K562 (cell line): ENCODE measurements at regions not wholly inside any gene's neighbourhood (a gene's known extent, or its start where the extent isn't known, plus 50 kb on each side); places are given as distances from the start of the nearest gene placed in this dataset.
A peak's percentile ranks its signal among the peaks of the same experiment; 100 is the strongest.

Experiments
- ATAC-seq: fragments of 200-7000 bp; cut with Tn5 transposase; 3 replicates; pipeline ENCODE4 v1.9.1; 2020; ENCODE audit warnings: moderate library complexity
- BruUV-seq: library from RNA; stranded (reverse); fragments of 400-500 nt; replicated peaks from 2 replicates; lab custom pipeline; 2021; lab: Mats Ljungman, UMichigan
- CTCF ChIA-PET: fragments of 300-600 bp; formaldehyde crosslinking; extraction: SDS; loops from one replicate; lab custom pipeline; 2021; ENCODE audit warnings: low intra/inter-chr PET ratio; lab: Yijun Ruan, JAX
- POLR2A ChIA-PET: fragments of 300-600, 350-650 bp; sonication (Branson Sonifier 250); formaldehyde crosslinking; extraction: SDS; loops from one replicate; lab custom pipeline; 2021; ENCODE audit warnings: antibody characterized with exemption, inconsistent platforms; lab: Yijun Ruan, JAX
- DNase-seq, 4 experiments: peaks; one replicate each; pipeline versions ENCODE4 v3.0.0 to v3.0.0-alpha.2; 2011 to 2018; ENCODE audit warnings: low spot score in 3 of 4, mixed read lengths in 3 of 4; ENCODE audit errors: extremely low read depth in 1 of 4
- FAIRE-seq: peaks from 2 replicates; lab custom pipeline; 2011; peaks lifted over from hg19 to GRCh38; lab: Jason Lieb, UNC
- H2AFZ ChIP-seq: 2 replicates; pipeline ENCODE4 v1.6.0; 2011; ENCODE audit warnings: low read depth, low read length, control low read depth, inconsistent platforms
- H3K27ac ChIP-seq: fragments of 200-600 bp; 3 replicates; pipeline ENCODE4 v1.8.0; 2011; ENCODE audit warnings: low read depth, mild to moderate bottlenecking, control low read depth, inconsistent platforms, low read length, moderate library complexity, mixed read lengths; ENCODE audit errors: extremely low read depth
- H3K27me3 ChIP-seq, 2 experiments: fragments of 300-600 bp in 1 of 2; 2 replicates in 1 of 2; 3 replicates in 1 of 2; pipeline versions ENCODE4 v1.6.0 to v1.8.0; 2011; ENCODE audit warnings: inconsistent platforms in 2 of 2, low read length in 2 of 2, mild to moderate bottlenecking in 1 of 2, mixed read lengths in 1 of 2, moderate library complexity in 1 of 2; ENCODE audit not compliant: control insufficient read depth in 2 of 2, insufficient read depth in 2 of 2
- H3K36me3 ChIP-seq: fragments of 300-600 bp; 3 replicates; pipeline ENCODE4 v1.8.0; 2011; ENCODE audit warnings: mild to moderate bottlenecking, low read length, inconsistent platforms; ENCODE audit not compliant: control insufficient read depth, insufficient read depth
- H3K4me1 ChIP-seq, 2 experiments: fragments of 200-600 bp in 1 of 2; replicated peaks in 1 of 2; 2 replicates in 1 of 2; 3 replicates in 1 of 2; pipeline versions ENCODE4 v1.5.1 to v1.8.0; 2011; ENCODE audit warnings: inconsistent platforms in 2 of 2, low read length in 2 of 2, mild to moderate bottlenecking in 1 of 2, mixed read lengths in 1 of 2, moderate library complexity in 1 of 2; ENCODE audit not compliant: control insufficient read depth in 2 of 2, insufficient read depth in 2 of 2
- H3K4me2 ChIP-seq: 2 replicates; pipeline ENCODE4 v1.6.1; 2011; ENCODE audit warnings: low read length, control low read depth, inconsistent platforms, mixed read lengths; ENCODE audit not compliant: insufficient read depth
- H3K4me3 ChIP-seq: fragments of 200-600 bp; sonication (generic), shearing (Covaris generic); 2 replicates; pipeline ENCODE4 v1.5.1; 2016; ENCODE audit warnings: control low read depth, inconsistent platforms
- H3K79me2 ChIP-seq: fragments of 200-600 bp; 3 replicates; pipeline ENCODE4 v1.8.0; 2011; ENCODE audit warnings: low read length, inconsistent platforms; ENCODE audit not compliant: control insufficient read depth, insufficient read depth
- H3K9ac ChIP-seq, 2 experiments: 2 replicates each; pipeline versions ENCODE4 v1.6.0 to v1.6.1; 2011; ENCODE audit warnings: low read depth in 2 of 2, low read length in 2 of 2, control low read depth in 1 of 2, inconsistent platforms in 1 of 2, mild to moderate bottlenecking in 1 of 2, mixed read lengths in 1 of 2; ENCODE audit not compliant: insufficient read depth in 1 of 2
- H3K9me1 ChIP-seq: one replicate; pipeline ENCODE4 v1.6.0; 2011; ENCODE audit warnings: inconsistent platforms, mild to moderate bottlenecking, low read length, moderate library complexity; ENCODE audit not compliant: control insufficient read depth, insufficient read depth
- H3K9me3 ChIP-seq: replicated peaks from 2 replicates; pipeline ENCODE4 v1.5.1; 2011; ENCODE audit warnings: low read depth, low read length, inconsistent platforms; ENCODE audit not compliant: control insufficient read depth, insufficient read depth
- H4K20me1 ChIP-seq: replicated peaks from 2 replicates; pipeline ENCODE4 v1.6.1; 2011; ENCODE audit warnings: low read length, inconsistent platforms, mixed read lengths; ENCODE audit not compliant: control insufficient read depth, insufficient read depth
- BCL6 ChIP-seq: fragments of 250-450 bp; sonication (Bioruptor Pico); IDR thresholded peaks from 2 replicates; pipeline ENCODE4 v1.4.0; 2020
- CHD1 ChIP-seq: fragments of 200-600 bp; sonication (generic); IDR thresholded peaks from one replicate; pipeline ENCODE4 v1.6.1; 2012; ENCODE audit warnings: mild to moderate bottlenecking, moderate library complexity, low read length, inconsistent platforms
- DMBX1 ChIP-seq: fragments of 250-450 bp; sonication (Bioruptor Pico); IDR thresholded peaks from 2 replicates; pipeline ENCODE4 v1.8.0; 2022; ENCODE audit warnings: inconsistent platforms, mild to moderate bottlenecking, moderate library complexity, borderline replicate concordance
- ETV6 ChIP-seq, 3 experiments: fragments of 150-350 bp in 1 of 3; sonication (generic) in 1 of 3; formaldehyde crosslinking in 1 of 3; IDR thresholded peaks; 2 replicates each; pipeline versions ENCODE4 v1.6.1 to v1.8.0; 2014 to 2022; ENCODE audit warnings: borderline replicate concordance in 2 of 3, low read depth in 2 of 3, antibody characterized with exemption in 1 of 3, low read length in 1 of 3, mild to moderate bottlenecking in 1 of 3, missing genetic modification reagents in 1 of 3
- GABPA ChIP-seq: fragments of 200-800 bp; sonication (Bioruptor generic); conservative IDR thresholded peaks from 2 replicates; pipeline ENCODE4 v1.6.1; 2016; ENCODE audit warnings: low read depth, missing genetic modification characterization, missing compliant biosample characterization
- KLF13 ChIP-seq: fragments of 450-650 bp; IDR thresholded peaks from 2 replicates; pipeline ENCODE4 v1.6.1; 2016; ENCODE audit warnings: missing genetic modification characterization, low read depth, mild to moderate bottlenecking, missing compliant biosample characterization, moderate library complexity, borderline replicate concordance
- MECOM ChIP-seq: fragments of 250-450 bp; sonication (Bioruptor Pico); IDR thresholded peaks from 2 replicates; pipeline ENCODE4 v1.8.0; 2022; ENCODE audit warnings: inconsistent platforms
- PHB ChIP-seq: fragments of 250-450 bp; sonication (Bioruptor Pico); IDR thresholded peaks from 2 replicates; pipeline ENCODE4 v1.5.0; 2021
- SMARCC2 ChIP-seq: fragments of 450-650 bp; IDR thresholded peaks from 2 replicates; pipeline ENCODE4 v1.6.1; 2017; ENCODE audit warnings: antibody characterized with exemption, moderate library complexity, mild to moderate bottlenecking, low read depth
- SRF ChIP-seq, 2 experiments: fragments of 250-450, 450-650 bp in 1 of 2; sonication (Bioruptor Pico) in 1 of 2; sonication (generic) in 1 of 2; formaldehyde crosslinking; IDR thresholded peaks; 2 replicates each; pipeline versions ENCODE4 v1.5.0 to v1.5.1; 2020 to 2022; ENCODE audit warnings: mild to moderate bottlenecking in 1 of 2, missing genetic modification reagents in 1 of 2
- TBP ChIP-seq: optimal IDR thresholded peaks from 2 replicates; pipeline ENCODE3; 2011; ENCODE audit warnings: low read depth, low read length, improper control_type of control experiment
- ZBTB8A ChIP-seq: fragments of 450-650 bp; IDR thresholded peaks from 2 replicates; pipeline ENCODE4 v1.6.1; 2018; ENCODE audit warnings: mild to moderate bottlenecking, moderate library complexity; ENCODE audit not compliant: partially characterized antibody
- WGBS: fragments of 100-300 bp; shearing (Covaris generic); methylation state at CpG from one replicate; pipeline ENCODE4 v1.1.6; 2016; ENCODE audit warnings: low coverage, mixed read lengths; ENCODE audit not compliant: insufficient coverage; ENCODE audit errors: missing lambda C conversion rate; 5-methylcytosine and 5-hydroxymethylcytosine counted together
- in situ Hi-C: fragments of 300-500 bp; cut with MboI; formaldehyde crosslinking; loops from 4 replicates; pipeline ENCODE4 v1.15.0; 2018; ENCODE audit warnings: inconsistent platforms, mixed read lengths
- intact Hi-C: fragments of 100-400 bp; cut with micrococcal nuclease; formaldehyde crosslinking; loops from 2 replicates; pipeline ENCODE4 v1.14.2; 2022
- TF ChIP-seq, protein P1 (sequence below): IDR thresholded peaks from 3 replicates; pipeline ENCODE4 v1.6.1; 2011; ENCODE audit warnings: borderline replicate concordance, mild to moderate bottlenecking; ENCODE audit not compliant: insufficient read length, insufficient read depth
- TF ChIP-seq, protein P2 (sequence below): sonication (generic); formaldehyde crosslinking; IDR thresholded peaks from 2 replicates; pipeline ENCODE4 v1.5.0; 2020; ENCODE audit warnings: missing genetic modification reagents
- TF ChIP-seq, protein P3 (sequence below), 2 experiments: fragments of 450-650 bp in 1 of 2; sonication (generic) in 1 of 2; formaldehyde crosslinking in 1 of 2; IDR thresholded peaks in 1 of 2; conservative IDR thresholded peaks in 1 of 2; 2 replicates each; pipeline versions ENCODE4 v1.6.1 to v1.8.1; 2016 to 2023; ENCODE audit warnings: mild to moderate bottlenecking in 2 of 2, moderate library complexity in 2 of 2, inconsistent platforms in 1 of 2, missing genetic modification reagents in 1 of 2

DNA sequence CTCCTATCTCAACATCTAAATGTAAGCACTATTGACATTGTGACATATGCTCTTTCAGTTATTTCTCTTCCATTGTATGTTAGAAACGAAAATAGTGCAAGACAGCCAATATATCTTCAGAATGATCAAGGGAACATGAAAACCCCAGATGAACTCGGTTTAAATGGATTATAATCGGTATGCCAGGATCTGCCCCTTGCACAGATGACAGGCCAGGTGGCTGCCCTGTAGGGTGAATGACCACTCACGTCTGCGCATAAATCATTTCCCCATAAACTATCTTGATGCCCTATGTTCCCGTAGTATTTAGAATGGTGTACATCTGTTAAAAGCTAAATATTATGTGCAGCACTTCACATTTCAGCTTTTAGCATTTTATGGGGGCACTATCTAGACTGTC lies 69.7 kb upstream of the RANBP3L start (continued):
- TF ChIP-seq SMARCC2 = no peak
- TF ChIP-seq, all 486 proteins: peak for 0

DNA sequence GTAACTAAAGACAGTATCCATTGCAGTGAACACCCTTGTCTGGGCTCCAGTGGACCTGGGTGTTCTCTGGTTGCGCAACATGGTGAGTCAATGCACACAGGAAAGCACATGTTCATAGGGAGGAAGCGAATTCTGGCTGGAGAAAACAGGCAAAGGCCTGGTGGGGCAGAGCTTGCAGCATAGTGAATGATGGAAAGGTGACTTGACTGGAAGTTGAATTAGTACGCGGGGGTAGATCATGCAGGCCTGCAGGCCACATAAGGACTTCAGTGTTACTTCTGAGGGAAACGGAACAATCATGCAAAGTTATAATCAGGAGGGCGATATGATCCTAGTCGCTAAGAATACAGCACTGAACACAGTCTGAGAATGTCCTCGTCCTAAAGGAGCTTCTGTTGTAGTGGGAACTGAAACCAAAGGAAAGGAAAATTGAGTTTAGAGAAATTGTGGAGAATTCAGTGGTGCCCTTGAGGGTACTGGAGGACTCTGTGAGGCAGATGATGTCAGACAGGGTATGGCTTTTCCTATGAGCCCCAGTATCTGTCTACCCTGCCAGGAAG lies 71.9 kb upstream of the RANBP3L start:
- no TSS peak for BruUV-seq
- H3K36me3 ChIP-seq = no peaks in the 10 kb centered on the region
- H4K20me1 ChIP-seq = no peaks in the 10 kb centered on the region
- DNase-seq = peak in 1 of 4 experiments; percentile 31
- H3K4me1 ChIP-seq = no peaks in the 10 kb centered on the region
- H2AFZ ChIP-seq = peak overlapping the region; percentile 49; the same call in 1 of the 2 replicates
- ChIA-PET CTCF (no interaction called here), POLR2A (interaction anchor here (0.7 kb wide), 1 partner anchor 9 kb away, joined by 3 read pairs; no protein-coding TSS in a partner anchor)
- H3K4me2 ChIP-seq = no peak overlapping the region
- H3K27ac ChIP-seq = no peak overlapping the region
- H3K4me3 ChIP-seq = no peak overlapping the region
- in situ Hi-C loops (no loop called here), intact Hi-C loops (no loop called here)
- WGBS = 10% methylated on average over 8 of the region's 8 CpGs
- no peak for FAIRE-seq
- ATAC-seq = peak; percentile 75
- no peaks in the 10 kb centered on the region for H3K79me2 ChIP-seq
- H3K27me3 ChIP-seq = peaks cover 0 to 1% of the 10 kb centered on the region in 2 experiments; a peak in 2 of 5 replicates
- no peaks in the 10 kb centered on the region for H3K9me1 ChIP-seq
- no peak overlapping the region for H3K9ac ChIP-seq
- no peaks in the 10 kb centered on the region for H3K9me3 ChIP-seq
- TF ChIP-seq SRF (CRISPR knock-in tag; IDR thresholded peaks at IDR 0.05) (peak in 1 of 2 experiments; percentile 71; a peak in 1 of 4 replicates), KLF13 (tag) (no peak), PHB (CRISPR knock-in tag) (no peak), DMBX1 (CRISPR knock-in tag) (peak; percentile 56; the same call in 1 of the 2 replicates), TBP (no peak), BCL6 (CRISPR knock-in tag) (no peak), CHD1 (no peak), MECOM (no peak), ETV6 (IDR thresholded peaks at IDR 0.05; ENCODE audit: borderline replicate concordance in 1 of 2, low read depth in 2 of 2, low read length in 1 of 2) (no peak), ETV6 (CRISPR knock-in tag; IDR thresholded peaks at IDR 0.05; ENCODE audit: borderline replicate concordance) (no peak), ZBTB8A (no peak), GABPA (tag) (0 out of 2 replicates have a peak, but pooled peaks have one; percentile 30)
- TF ChIP-seq, protein P1, sequence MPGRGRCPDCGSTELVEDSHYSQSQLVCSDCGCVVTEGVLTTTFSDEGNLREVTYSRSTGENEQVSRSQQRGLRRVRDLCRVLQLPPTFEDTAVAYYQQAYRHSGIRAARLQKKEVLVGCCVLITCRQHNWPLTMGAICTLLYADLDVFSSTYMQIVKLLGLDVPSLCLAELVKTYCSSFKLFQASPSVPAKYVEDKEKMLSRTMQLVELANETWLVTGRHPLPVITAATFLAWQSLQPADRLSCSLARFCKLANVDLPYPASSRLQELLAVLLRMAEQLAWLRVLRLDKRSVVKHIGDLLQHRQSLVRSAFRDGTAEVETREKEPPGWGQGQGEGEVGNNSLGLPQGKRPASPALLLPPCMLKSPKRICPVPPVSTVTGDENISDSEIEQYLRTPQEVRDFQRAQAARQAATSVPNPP = no peak
- TF ChIP-seq, protein P2, sequence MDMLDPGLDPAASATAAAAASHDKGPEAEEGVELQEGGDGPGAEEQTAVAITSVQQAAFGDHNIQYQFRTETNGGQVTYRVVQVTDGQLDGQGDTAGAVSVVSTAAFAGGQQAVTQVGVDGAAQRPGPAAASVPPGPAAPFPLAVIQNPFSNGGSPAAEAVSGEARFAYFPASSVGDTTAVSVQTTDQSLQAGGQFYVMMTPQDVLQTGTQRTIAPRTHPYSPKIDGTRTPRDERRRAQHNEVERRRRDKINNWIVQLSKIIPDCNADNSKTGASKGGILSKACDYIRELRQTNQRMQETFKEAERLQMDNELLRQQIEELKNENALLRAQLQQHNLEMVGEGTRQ = no peak
- TF ChIP-seq, protein P3, sequence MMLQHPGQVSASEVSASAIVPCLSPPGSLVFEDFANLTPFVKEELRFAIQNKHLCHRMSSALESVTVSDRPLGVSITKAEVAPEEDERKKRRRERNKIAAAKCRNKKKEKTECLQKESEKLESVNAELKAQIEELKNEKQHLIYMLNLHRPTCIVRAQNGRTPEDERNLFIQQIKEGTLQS (IDR thresholded peaks at IDR 0.05) = peak; percentile 81
- TF ChIP-seq, protein P3 (CRISPR knock-in tag; conservative IDR thresholded peaks at IDR 0.05) = no peak
